ENCODE measurements at regions not wholly inside any gene's neighbourhood (a gene's known extent, or its start where the extent isn't known, plus 50 kb on each side); places are given as distances from the start of the nearest gene placed in this dataset.

- TF ChIP-seq CTCF (conservative IDR thresholded peaks at IDR 0.05; ENCODE audit: low read depth, low read length) (no peak), EZH2 (IDR thresholded peaks at IDR 0.05; ENCODE audit: borderline replicate concordance, low read depth, low read length, poor library complexity, severe bottlenecking) (no peak)
These were observed 143.2 kb downstream of the BOD1 start for GRCh38 chr5:173473288-173473687.
